ENCODE measurements at regions not wholly inside any gene's neighbourhood (a gene's known extent, or its start where the extent isn't known, plus 50 kb on each side); places are given as distances from the start of the nearest gene placed in this dataset.

- DNase-seq (ENCODE audit: low read depth) = no peak
- TF ChIP-seq, protein P1, sequence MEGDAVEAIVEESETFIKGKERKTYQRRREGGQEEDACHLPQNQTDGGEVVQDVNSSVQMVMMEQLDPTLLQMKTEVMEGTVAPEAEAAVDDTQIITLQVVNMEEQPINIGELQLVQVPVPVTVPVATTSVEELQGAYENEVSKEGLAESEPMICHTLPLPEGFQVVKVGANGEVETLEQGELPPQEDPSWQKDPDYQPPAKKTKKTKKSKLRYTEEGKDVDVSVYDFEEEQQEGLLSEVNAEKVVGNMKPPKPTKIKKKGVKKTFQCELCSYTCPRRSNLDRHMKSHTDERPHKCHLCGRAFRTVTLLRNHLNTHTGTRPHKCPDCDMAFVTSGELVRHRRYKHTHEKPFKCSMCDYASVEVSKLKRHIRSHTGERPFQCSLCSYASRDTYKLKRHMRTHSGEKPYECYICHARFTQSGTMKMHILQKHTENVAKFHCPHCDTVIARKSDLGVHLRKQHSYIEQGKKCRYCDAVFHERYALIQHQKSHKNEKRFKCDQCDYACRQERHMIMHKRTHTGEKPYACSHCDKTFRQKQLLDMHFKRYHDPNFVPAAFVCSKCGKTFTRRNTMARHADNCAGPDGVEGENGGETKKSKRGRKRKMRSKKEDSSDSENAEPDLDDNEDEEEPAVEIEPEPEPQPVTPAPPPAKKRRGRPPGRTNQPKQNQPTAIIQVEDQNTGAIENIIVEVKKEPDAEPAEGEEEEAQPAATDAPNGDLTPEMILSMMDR (IDR thresholded peaks at IDR 0.05; ENCODE audit: insufficient read depth, low read depth, low read length) = no peak
- Histone ChIP-seq H3K4me3 (ENCODE audit: low read depth, low read length) (no peak overlapping the region), H3K36me3 (ENCODE audit: control insufficient read depth, insufficient read depth, low read length) (no peaks in the 10 kb centered on the region), H3K27me3 (ENCODE audit: control insufficient read depth, insufficient read depth, low read length) (no peaks in the 10 kb centered on the region)
- CTCF ChIA-PET = no interaction called here
- POLR2A ChIA-PET = no interaction called here
These were observed 537.5 kb downstream of the BCOR start for GRCh38 chrX:39560271-39560670.

DNA sequence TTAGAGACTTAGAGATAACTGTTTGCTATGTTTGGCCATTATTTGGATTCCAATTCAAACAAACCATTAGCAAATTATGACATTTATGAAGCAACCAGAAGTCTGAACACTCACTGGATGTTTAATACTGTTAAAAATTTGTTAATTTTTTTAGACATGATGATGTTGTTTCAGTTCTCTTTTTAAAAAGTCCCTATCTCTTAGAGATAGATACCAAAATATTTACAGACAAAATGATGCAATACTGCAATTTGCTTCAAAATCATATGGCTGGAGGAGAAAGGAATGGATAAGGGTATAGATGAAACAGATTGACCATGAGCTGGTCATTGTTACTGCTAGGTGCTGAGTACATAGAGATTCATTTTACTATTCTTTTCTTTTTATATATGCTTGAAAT lies 534.6 kb downstream of the BCOR start:
- TF ChIP-seq, protein P1 (IDR thresholded peaks at IDR 0.05; ENCODE audit: insufficient read depth, low read depth, low read length) = no peak

GRCh38 chrX:39564751-39565150 lies 533.0 kb downstream of the BCOR start:
- ChIA-PET CTCF (no interaction called here), POLR2A (no interaction called here)
- no peak overlapping the region for H3K4me3 ChIP-seq (ENCODE audit: low read depth, low read length)
- H3K27me3 ChIP-seq (ENCODE audit: control insufficient read depth, insufficient read depth, low read length) = no peaks in the 10 kb centered on the region
- no peaks in the 10 kb centered on the region for H3K36me3 ChIP-seq (ENCODE audit: control insufficient read depth, insufficient read depth, low read length)
- no peak for DNase-seq (ENCODE audit: low read depth)
- TF ChIP-seq, protein P1 (IDR thresholded peaks at IDR 0.05; ENCODE audit: insufficient read depth, low read depth, low read length) = no peak

More for the DNA sequence above, 534.6 kb downstream of the BCOR start:
- no peak overlapping the region for H3K4me3 ChIP-seq (ENCODE audit: low read depth, low read length)
- H3K36me3 ChIP-seq (ENCODE audit: control insufficient read depth, insufficient read depth, low read length) = no peaks in the 10 kb centered on the region
- ChIA-PET POLR2A (no interaction called here), CTCF (no interaction called here)
- DNase-seq (ENCODE audit: low read depth) = no peak
- H3K27me3 ChIP-seq (ENCODE audit: control insufficient read depth, insufficient read depth, low read length) = no peaks in the 10 kb centered on the region

GRCh38 chrX:39574178-39574577 lies 523.6 kb downstream of the BCOR start:
- TF ChIP-seq, protein P1 (IDR thresholded peaks at IDR 0.05; ENCODE audit: insufficient read depth, low read depth, low read length) = no peak
- DNase-seq (ENCODE audit: low read depth) = no peak
- Histone ChIP-seq H3K4me3 (ENCODE audit: low read depth, low read length) (no peak overlapping the region), H3K27me3 (ENCODE audit: control insufficient read depth, insufficient read depth, low read length) (no peaks in the 10 kb centered on the region), H3K36me3 (ENCODE audit: control insufficient read depth, insufficient read depth, low read length) (no peaks in the 10 kb centered on the region)
- CTCF ChIA-PET = interaction anchor here (0.7 kb wide), 1 partner anchor 389 kb away, joined by 3 read pairs; no protein-coding TSS in a partner anchor
- POLR2A ChIA-PET = no interaction called here

- ChIA-PET CTCF (no interaction called here), POLR2A (no interaction called here)
- TF ChIP-seq, protein P1 (IDR thresholded peaks at IDR 0.05; ENCODE audit: insufficient read depth, low read depth, low read length) = no peak
- no peak for DNase-seq (ENCODE audit: low read depth)
- H3K36me3 ChIP-seq (ENCODE audit: control insufficient read depth, insufficient read depth, low read length) = no peaks in the 10 kb centered on the region
- no peaks in the 10 kb centered on the region for H3K27me3 ChIP-seq (ENCODE audit: control insufficient read depth, insufficient read depth, low read length)
- H3K4me3 ChIP-seq (ENCODE audit: low read depth, low read length) = no peak overlapping the region
These were observed 521.5 kb downstream of the BCOR start for GRCh38 chrX:39576041-39576872.

Measured in BJ (cell line).